ENCODE measurements at regions not wholly inside any gene's neighbourhood (a gene's known extent, or its start where the extent isn't known, plus 50 kb on each side); places are given as distances from the start of the nearest gene placed in this dataset.

GRCh38 chr9:79240774-79241173 lies 331.0 kb upstream of the TLE4 start:
- TF ChIP-seq CTCF (conservative IDR thresholded peaks at IDR 0.05 in 1 of 2, IDR thresholded peaks at IDR 0.05 in 1 of 2; ENCODE audit: extremely low read depth in 1 of 2, insufficient read depth in 1 of 2, low read depth in 1 of 2, low read length in 2 of 2) (no peak), EZH2 (IDR thresholded peaks at IDR 0.05; ENCODE audit: borderline replicate concordance, low read length) (no peak)
